Skin of body (tissue), 2 donors: ENCODE measurements at regions not wholly inside any gene's neighbourhood (a gene's known extent, or its start where the extent isn't known, plus 50 kb on each side); places are given as distances from the start of the nearest gene placed in this dataset. TPM values are rescaled to one million over a fixed set of nuclear protein-coding genes. Genes with fewer than 3 reads are reported as not detected.
"Not testable (repeated sequence)": the region's sequence is repeated elsewhere in the genome, so short reads cannot be mapped to it uniquely, and the experiment has no call there.

Experiments
- DNase-seq: peaks from one replicate; lab custom pipeline; 2025; lab: John Stamatoyannopoulos, UW
- small RNA-seq: library from RNA; depleted of rRNA; stranded (forward); fragments of <200 nt; gene quantifications from one replicate; pipeline ENCODE3, GENCODE V24; 2014; ENCODE audit warnings: low replicate concordance

- DNase-seq, result no peak
Measured at GRCh38 chr9:85081963-85082362, 412.4 kb downstream of the NTRK2 start.

DNA sequence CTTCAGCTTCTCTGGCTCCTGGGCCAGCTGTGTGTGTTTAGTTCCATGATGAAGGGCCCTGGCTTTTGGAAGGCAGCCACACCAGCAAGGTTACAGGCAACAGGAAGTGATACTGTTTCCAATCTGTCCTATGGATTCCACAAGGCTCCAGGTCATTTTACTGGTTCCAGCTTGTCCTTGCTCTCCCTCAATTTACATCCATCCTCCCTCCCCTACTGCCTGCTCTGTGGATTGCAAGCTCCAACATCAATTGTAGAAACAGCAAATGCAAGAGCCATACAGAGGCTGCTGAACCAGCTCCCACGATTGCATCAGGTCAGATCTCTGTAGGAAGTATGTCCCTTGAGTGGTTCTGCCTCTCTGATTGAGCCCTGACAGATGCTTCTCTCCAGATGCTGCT is 409.8 kb downstream of the NTRK2 start:
- no peak for DNase-seq

DNA sequence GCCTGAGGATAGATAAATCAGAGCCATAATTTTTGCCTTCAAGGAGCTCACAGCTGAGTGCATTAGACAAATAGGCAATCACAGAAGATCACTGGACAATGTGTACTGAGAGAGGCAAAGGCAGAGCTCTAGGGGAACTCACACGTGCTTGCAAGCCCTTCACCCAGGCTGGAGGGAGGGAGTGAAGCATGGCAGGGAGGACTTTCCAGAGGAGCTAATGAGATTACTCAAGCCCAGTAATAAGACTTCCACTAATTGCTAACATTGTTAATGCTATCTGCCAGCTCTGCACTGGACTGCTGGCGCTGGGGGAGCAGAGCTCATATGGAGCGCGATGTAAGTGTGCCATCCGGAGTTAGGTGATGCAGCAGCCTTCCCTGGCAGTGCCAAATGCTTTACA is 408.4 kb downstream of the NTRK2 start:
- DNase-seq, result no peak

DNA sequence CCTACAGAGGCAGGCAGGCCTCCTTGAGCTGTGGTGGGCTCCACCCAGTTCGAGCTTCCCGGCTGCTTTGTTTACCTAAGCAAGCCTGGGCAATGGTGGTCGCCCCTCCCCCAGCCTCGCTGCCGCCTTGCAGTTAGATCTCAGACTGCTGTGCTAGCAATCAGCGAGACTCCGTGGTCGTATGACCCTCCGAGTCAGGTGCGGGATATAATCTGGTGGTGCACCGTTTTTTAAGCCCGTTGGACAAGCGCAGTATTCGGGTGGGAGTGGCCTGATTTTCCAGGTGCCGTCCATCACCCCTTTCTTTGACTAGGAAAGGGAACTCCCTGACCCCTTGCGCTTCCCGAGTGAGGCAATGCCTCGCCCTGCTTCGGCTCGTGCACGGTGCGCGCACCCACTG is 407.6 kb downstream of the NTRK2 start:
- not testable (repeated sequence) for DNase-seq

Small RNA genes lying in the stretch of these regions (small RNA-seq; reads per million reads assigned to genes)
- not detected for gene UBE2V1P10
